ENCODE measurements at regions not wholly inside any gene's neighbourhood (a gene's known extent, or its start where the extent isn't known, plus 50 kb on each side); places are given as distances from the start of the nearest gene placed in this dataset.
"Not testable (repeated sequence)": the region's sequence is repeated elsewhere in the genome, so short reads cannot be mapped to it uniquely, and the experiment has no call there.

DNA sequence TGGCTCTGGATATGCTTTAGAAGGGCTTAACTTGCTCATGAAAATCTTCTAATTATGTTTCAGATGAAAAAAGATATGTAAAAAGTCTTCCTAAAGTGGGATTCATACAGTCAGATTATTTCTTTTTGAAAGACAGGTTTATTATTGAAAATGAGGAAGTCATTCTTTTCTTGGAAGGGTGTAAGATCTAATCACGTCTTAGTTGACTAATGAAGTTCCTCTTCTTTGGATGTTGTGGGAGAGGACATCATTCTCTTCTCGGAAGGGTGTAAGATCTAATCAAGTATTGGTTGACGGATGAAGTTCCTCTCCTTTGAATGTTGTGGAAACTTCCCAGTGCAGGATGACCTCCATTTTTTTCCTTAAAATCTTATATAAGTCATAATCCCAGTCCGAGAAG, 74.9 kb downstream of the ALG10 start:
- Histone ChIP-seq H3K9me3 (ENCODE audit: control insufficient read depth in 5 of 5, low read length in 5 of 5) (no peaks in the 10 kb centered on the region), H3K4me3 (ENCODE audit: low read depth in 1 of 5, low read length in 5 of 5) (no peak overlapping the region), H3K27ac (ENCODE audit: low read depth, low read length) (no peak overlapping the region), H3K36me3 (ENCODE audit: control insufficient read depth in 5 of 5, insufficient read depth in 5 of 5, low read length in 5 of 5) (no peaks in the 10 kb centered on the region), H3K27me3 (ENCODE audit: control insufficient read depth in 5 of 5, insufficient read depth in 4 of 5, low read length in 5 of 5) (no peaks in the 10 kb centered on the region), H3K4me1 (ENCODE audit: control insufficient read depth in 5 of 5, insufficient read depth in 5 of 5, low read length in 5 of 5) (no peaks in the 10 kb centered on the region), H3K9ac (ENCODE audit: low read length in 5 of 5) (no peak overlapping the region)

DNA sequence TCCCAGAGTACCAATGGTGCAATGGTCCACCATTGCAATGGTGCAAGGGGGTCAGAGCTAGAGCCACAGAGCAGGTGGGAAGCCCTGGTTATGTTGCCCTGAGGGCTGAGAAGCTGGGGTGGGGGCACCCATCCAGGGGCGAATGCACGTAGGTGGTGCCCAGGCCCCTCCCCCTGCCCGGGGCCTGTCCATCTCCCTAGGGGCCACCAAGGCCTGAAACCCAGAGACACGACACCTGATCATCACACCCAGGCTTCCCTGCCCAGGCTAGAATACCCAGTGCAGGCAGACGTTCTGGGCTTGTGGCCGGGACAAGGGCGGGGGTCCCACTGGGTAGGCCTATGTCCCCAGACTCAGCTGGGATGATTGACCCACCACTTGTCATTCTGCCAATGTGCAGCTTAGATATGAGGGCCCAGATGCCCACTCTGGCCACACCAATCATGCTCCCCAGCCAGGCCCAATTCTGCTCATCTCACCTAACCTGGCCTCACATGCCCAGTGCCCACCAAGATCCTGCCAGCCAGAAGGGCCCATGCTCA, 83.2 kb downstream of the ALG10 start:
- Histone ChIP-seq H3K27me3 (ENCODE audit: control insufficient read depth in 5 of 5, insufficient read depth in 4 of 5, low read length in 5 of 5) (peaks cover 0 to 31% (median 24%) of the 10 kb centered on the region in 5 donors), H3K36me3 (ENCODE audit: control insufficient read depth in 5 of 5, insufficient read depth in 5 of 5, low read length in 5 of 5) (no peaks in the 10 kb centered on the region), H3K27ac (ENCODE audit: low read depth, low read length) (no peak overlapping the region), H3K9ac (ENCODE audit: low read length in 5 of 5) (no peak overlapping the region), H3K4me3 (ENCODE audit: low read depth in 1 of 5, low read length in 5 of 5) (no peak overlapping the region), H3K4me1 (ENCODE audit: control insufficient read depth in 5 of 5, insufficient read depth in 5 of 5, low read length in 5 of 5) (peaks cover 0 to 11% (median 0%) of the 10 kb centered on the region in 5 donors), H3K9me3 (ENCODE audit: control insufficient read depth in 5 of 5, low read length in 5 of 5) (no peaks in the 10 kb centered on the region)

DNA sequence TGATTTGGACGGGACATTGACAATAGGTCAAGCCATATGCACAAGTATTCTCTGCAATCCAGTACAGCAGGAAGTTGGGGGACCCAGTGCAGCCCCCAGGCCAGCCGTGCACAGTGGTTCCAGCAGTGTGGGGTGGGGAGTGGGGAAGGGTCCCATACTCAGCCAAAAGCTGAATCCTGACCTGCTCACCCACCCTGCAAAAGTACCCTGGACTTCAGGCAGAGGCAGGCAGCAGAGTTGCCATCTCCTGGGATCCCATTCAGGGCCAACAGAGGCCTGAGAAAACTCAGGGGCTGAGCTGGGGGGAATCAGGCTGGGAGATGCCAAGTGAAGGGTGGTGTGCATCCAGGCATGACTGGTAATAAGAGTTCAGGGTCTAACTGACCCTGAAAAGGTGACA, 83.9 kb downstream of the ALG10 start:
- Histone ChIP-seq H3K27me3 (ENCODE audit: control insufficient read depth in 5 of 5, insufficient read depth in 4 of 5, low read length in 5 of 5) (peaks cover 0 to 31% (median 24%) of the 10 kb centered on the region in 5 donors), H3K4me1 (ENCODE audit: control insufficient read depth in 5 of 5, insufficient read depth in 5 of 5, low read length in 5 of 5) (peaks cover 0 to 11% (median 0%) of the 10 kb centered on the region in 5 donors)

DNA sequence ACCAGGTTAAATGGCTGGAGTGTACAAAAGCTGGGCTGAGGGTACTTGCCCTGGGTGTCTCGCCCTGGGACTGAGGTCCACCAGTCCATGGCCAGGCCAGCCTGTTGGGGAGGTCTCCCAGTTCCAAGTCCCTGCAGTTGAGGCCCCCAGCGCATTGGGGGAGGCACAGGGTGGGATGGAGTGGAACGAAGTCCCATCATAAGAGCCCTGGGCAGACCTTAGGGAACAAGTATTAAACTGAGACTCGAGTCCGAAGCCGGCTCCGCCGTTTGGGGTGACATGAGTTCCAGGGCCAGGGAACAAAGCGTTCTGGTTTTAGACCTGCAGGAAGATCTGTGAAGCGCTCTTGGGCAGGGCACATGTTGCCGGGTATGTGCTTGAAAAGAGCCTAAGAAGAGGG, 84.7 kb downstream of the ALG10 start:
- Histone ChIP-seq H3K9ac (ENCODE audit: low read length in 5 of 5) (no peak overlapping the region), H3K27me3 (ENCODE audit: control insufficient read depth in 5 of 5, insufficient read depth in 4 of 5, low read length in 5 of 5) (peaks cover 0 to 31% (median 24%) of the 10 kb centered on the region in 5 donors), H3K36me3 (ENCODE audit: control insufficient read depth in 5 of 5, insufficient read depth in 5 of 5, low read length in 5 of 5) (no peaks in the 10 kb centered on the region), H3K4me1 (ENCODE audit: control insufficient read depth in 5 of 5, insufficient read depth in 5 of 5, low read length in 5 of 5) (peaks cover 0 to 11% (median 0%) of the 10 kb centered on the region in 5 donors), H3K4me3 (ENCODE audit: low read depth in 1 of 5, low read length in 5 of 5) (no peak overlapping the region), H3K9me3 (ENCODE audit: control insufficient read depth in 5 of 5, low read length in 5 of 5) (no peaks in the 10 kb centered on the region), H3K27ac (ENCODE audit: low read depth, low read length) (no peak overlapping the region)

More for the DNA sequence above, 83.9 kb downstream of the ALG10 start:
- H3K9me3 ChIP-seq (ENCODE audit: control insufficient read depth in 5 of 5, low read length in 5 of 5): no peaks in the 10 kb centered on the region
- H3K27ac ChIP-seq (ENCODE audit: low read depth, low read length): no peak overlapping the region
- H3K9ac ChIP-seq (ENCODE audit: low read length in 5 of 5): no peak overlapping the region
- no peak overlapping the region for H3K4me3 ChIP-seq (ENCODE audit: low read depth in 1 of 5, low read length in 5 of 5)
- H3K36me3 ChIP-seq (ENCODE audit: control insufficient read depth in 5 of 5, insufficient read depth in 5 of 5, low read length in 5 of 5): no peaks in the 10 kb centered on the region

DNA sequence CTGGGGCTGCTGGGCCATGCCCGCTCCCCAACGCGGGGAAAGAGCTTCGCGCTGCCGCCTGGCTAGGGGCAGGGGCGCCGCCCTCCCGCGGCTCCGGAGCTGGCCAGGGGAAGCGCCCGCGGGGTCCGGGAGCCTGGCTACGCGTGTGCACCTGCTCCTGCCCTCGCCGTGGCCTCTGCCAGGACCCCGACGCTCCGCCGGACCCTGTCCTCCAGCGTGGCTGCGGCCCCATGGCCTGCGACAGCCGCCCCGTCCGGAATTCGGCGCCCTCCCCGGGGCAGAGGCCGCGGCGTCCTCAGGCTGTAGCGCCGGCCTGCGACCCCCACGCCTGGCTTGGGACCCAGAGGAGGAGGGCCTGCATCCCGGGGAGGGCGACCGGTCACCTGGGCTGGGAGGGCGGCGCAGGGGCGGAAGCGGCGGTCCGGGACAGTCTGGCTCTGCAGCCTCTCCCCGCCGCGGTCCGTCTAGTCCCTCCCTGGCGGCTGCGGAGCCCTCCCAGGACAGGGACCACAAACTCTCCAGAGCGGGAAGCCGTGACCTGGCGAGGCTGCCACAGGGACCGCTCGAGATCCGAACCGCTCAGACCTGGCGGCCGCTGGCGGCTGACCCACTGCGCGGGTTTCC, 85.6 kb downstream of the ALG10 start:
- peak overlapping the region in 4 of 5 donors; percentile 22 to 48 (median 38) for H3K4me3 ChIP-seq (ENCODE audit: low read depth in 1 of 5, low read length in 5 of 5)
- no peak overlapping the region for H3K27ac ChIP-seq (ENCODE audit: low read depth, low read length)
- peaks cover 0 to 11% (median 0%) of the 10 kb centered on the region in 5 donors for H3K4me1 ChIP-seq (ENCODE audit: control insufficient read depth in 5 of 5, insufficient read depth in 5 of 5, low read length in 5 of 5)
- no peaks in the 10 kb centered on the region for H3K36me3 ChIP-seq (ENCODE audit: control insufficient read depth in 5 of 5, insufficient read depth in 5 of 5, low read length in 5 of 5)
- no peaks in the 10 kb centered on the region for H3K9me3 ChIP-seq (ENCODE audit: control insufficient read depth in 5 of 5, low read length in 5 of 5)
- H3K27me3 ChIP-seq (ENCODE audit: control insufficient read depth in 5 of 5, insufficient read depth in 4 of 5, low read length in 5 of 5): peaks cover 0 to 31% (median 24%) of the 10 kb centered on the region in 5 donors
- H3K9ac ChIP-seq (ENCODE audit: low read length in 5 of 5): no peak overlapping the region

DNA sequence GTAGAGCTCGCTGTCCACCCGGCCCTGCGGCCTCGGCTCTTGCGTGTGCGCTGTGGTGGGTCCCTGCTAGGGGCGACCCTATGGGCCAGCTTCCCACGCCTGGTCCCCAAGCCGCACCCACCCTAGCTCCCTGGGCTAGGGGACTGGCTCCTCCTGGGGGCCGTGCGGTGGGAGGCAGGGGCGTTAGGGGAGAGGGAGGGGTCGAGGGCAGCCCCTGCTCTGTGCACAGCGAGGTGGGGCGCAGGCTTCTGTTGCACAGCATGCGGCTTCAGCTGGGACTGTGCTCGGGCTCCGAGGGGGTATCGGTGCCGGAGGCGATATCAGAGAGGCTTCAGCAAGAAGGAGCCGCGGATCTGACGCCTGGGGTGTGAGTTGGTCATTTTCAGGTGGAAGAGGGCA, 86.1 kb downstream of the ALG10 start:
- peaks cover 0 to 11% (median 0%) of the 10 kb centered on the region in 5 donors for H3K4me1 ChIP-seq (ENCODE audit: control insufficient read depth in 5 of 5, insufficient read depth in 5 of 5, low read length in 5 of 5)
- no peaks in the 10 kb centered on the region for H3K9me3 ChIP-seq (ENCODE audit: control insufficient read depth in 5 of 5, low read length in 5 of 5)
- H3K9ac ChIP-seq (ENCODE audit: low read length in 5 of 5): no peak overlapping the region
- H3K4me3 ChIP-seq (ENCODE audit: low read depth in 1 of 5, low read length in 5 of 5): peak overlapping the region in 3 of 5 donors; percentile 31 to 48 (median 44)
- peaks cover 0 to 31% (median 24%) of the 10 kb centered on the region in 5 donors for H3K27me3 ChIP-seq (ENCODE audit: control insufficient read depth in 5 of 5, insufficient read depth in 4 of 5, low read length in 5 of 5)
- H3K27ac ChIP-seq (ENCODE audit: low read depth, low read length): no peak overlapping the region
- no peaks in the 10 kb centered on the region for H3K36me3 ChIP-seq (ENCODE audit: control insufficient read depth in 5 of 5, insufficient read depth in 5 of 5, low read length in 5 of 5)

DNA sequence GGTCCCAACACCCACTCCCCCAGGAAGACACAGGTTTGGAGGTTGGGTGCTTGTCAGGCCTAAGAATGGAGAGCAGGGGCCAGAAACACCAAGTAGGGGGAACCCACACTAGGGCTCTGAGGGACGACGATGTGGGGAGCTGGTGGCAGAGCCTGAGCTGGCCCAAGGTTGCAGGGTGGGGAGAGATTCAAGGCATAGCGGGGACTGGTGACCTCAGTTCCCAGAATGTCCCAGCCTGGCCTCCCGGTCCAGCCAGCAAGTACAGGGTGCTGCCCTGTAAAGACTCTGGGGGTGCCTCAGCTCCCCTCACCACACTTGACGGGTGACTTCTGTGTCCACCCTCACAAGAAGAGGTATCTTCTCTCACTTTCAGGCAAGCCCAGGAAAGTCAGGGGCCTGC, 86.7 kb downstream of the ALG10 start:
- Histone ChIP-seq H3K4me1 (ENCODE audit: control insufficient read depth in 5 of 5, insufficient read depth in 5 of 5, low read length in 5 of 5) (peaks cover 0 to 11% (median 0%) of the 10 kb centered on the region in 5 donors), H3K4me3 (ENCODE audit: low read depth in 1 of 5, low read length in 5 of 5) (no peak overlapping the region), H3K27me3 (ENCODE audit: control insufficient read depth in 5 of 5, insufficient read depth in 4 of 5, low read length in 5 of 5) (peaks cover 0 to 31% (median 24%) of the 10 kb centered on the region in 5 donors), H3K36me3 (ENCODE audit: control insufficient read depth in 5 of 5, insufficient read depth in 5 of 5, low read length in 5 of 5) (no peaks in the 10 kb centered on the region), H3K9me3 (ENCODE audit: control insufficient read depth in 5 of 5, low read length in 5 of 5) (no peaks in the 10 kb centered on the region), H3K27ac (ENCODE audit: low read depth, low read length) (no peak overlapping the region), H3K9ac (ENCODE audit: low read length in 5 of 5) (no peak overlapping the region)

DNA sequence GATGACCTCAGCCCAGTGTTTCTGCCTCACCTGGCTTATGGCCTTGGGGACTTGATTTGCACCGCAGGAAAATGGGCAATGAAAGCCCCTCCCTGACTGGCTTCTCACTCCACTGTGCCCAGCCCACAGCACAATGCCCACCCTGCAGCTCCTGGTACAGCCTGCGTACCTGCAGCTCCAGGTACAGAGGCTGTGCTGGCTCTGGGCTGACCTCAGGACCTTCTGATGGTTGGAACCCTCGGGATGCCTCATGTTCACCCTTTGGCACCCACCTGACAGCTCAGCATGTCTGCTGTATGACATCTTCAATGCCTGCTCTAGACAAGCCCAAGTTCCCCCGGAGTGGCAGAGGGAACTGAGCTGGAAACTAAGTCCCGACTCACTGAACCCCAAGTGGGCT, 87.1 kb downstream of the ALG10 start:
- Histone ChIP-seq H3K4me3 (ENCODE audit: low read depth in 1 of 5, low read length in 5 of 5) (no peak overlapping the region), H3K36me3 (ENCODE audit: control insufficient read depth in 5 of 5, insufficient read depth in 5 of 5, low read length in 5 of 5) (no peaks in the 10 kb centered on the region), H3K9me3 (ENCODE audit: control insufficient read depth in 5 of 5, low read length in 5 of 5) (no peaks in the 10 kb centered on the region), H3K4me1 (ENCODE audit: control insufficient read depth in 5 of 5, insufficient read depth in 5 of 5, low read length in 5 of 5) (peaks cover 0 to 11% (median 0%) of the 10 kb centered on the region in 5 donors), H3K27ac (ENCODE audit: low read depth, low read length) (no peak overlapping the region), H3K9ac (ENCODE audit: low read length in 5 of 5) (no peak overlapping the region), H3K27me3 (ENCODE audit: control insufficient read depth in 5 of 5, insufficient read depth in 4 of 5, low read length in 5 of 5) (peaks cover 0 to 31% (median 24%) of the 10 kb centered on the region in 5 donors)

DNA sequence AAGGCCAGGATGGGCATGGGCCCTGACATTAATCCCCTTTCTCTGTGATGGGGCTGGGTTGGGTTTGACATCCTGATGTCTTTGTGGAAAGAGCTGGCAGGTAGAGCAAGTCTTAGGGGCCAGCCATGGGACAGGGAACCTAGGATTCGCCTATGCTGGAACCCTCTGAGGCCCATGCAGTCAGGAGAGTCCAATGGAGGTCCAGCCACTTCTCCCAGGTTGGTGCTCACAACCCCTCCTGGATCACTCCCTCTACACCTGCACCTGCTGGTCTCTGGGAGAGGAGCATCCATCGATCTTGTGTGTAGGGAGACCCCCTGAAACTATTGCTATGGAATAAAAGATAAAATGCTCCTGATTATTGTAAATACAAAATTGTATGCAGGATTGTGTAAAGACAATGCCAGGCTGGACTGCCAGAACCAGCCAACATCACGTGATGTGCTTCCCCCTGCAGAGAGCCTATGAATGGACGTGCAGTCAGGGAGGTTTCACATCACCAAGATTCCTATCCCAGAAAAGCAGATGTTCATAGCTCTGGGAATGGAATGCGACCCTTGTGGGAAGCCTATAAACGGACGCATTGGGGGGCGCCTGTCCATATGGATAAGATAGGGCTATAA, 87.7 kb downstream of the ALG10 start:
- H3K36me3 ChIP-seq (ENCODE audit: control insufficient read depth in 5 of 5, insufficient read depth in 5 of 5, low read length in 5 of 5); H3K27ac ChIP-seq (ENCODE audit: low read depth, low read length); H3K9me3 ChIP-seq (ENCODE audit: control insufficient read depth in 5 of 5, low read length in 5 of 5): not testable (repeated sequence)

DNA sequence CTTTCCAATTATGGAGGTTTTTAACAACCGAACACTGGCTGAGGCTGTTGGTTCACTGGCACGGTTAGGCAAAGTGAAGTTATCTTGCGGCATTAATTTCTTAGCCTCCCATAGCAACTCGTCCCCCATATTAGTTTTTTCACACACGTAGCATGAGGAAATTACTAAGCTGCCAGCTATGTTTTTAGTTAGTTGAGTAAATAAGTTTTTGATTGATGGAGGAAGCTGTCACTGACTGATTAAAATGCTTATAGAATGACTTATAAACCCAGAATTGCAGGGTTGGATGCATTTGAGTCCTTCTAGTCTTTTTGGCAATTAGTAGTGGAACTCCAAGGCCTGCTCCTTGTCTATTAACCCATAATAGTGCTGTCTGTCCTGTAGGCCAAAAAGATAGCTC, 97.1 kb downstream of the ALG10 start:
- Histone ChIP-seq H3K27ac (ENCODE audit: low read depth, low read length) (no peak overlapping the region), H3K4me3 (ENCODE audit: low read depth in 1 of 5, low read length in 5 of 5) (no peak overlapping the region), H3K9me3 (ENCODE audit: control insufficient read depth in 5 of 5, low read length in 5 of 5) (no peaks in the 10 kb centered on the region), H3K9ac (ENCODE audit: low read length in 5 of 5) (no peak overlapping the region), H3K4me1 (ENCODE audit: control insufficient read depth in 5 of 5, insufficient read depth in 5 of 5, low read length in 5 of 5) (peaks cover 0 to 15% (median 8%) of the 10 kb centered on the region in 5 donors), H3K27me3 (ENCODE audit: control insufficient read depth in 5 of 5, insufficient read depth in 4 of 5, low read length in 5 of 5) (no peaks in the 10 kb centered on the region), H3K36me3 (ENCODE audit: control insufficient read depth in 5 of 5, insufficient read depth in 5 of 5, low read length in 5 of 5) (no peaks in the 10 kb centered on the region)

More for the DNA sequence above, 87.7 kb downstream of the ALG10 start:
- H3K9ac ChIP-seq (ENCODE audit: low read length in 5 of 5); H3K4me3 ChIP-seq (ENCODE audit: low read depth in 1 of 5, low read length in 5 of 5): not testable (repeated sequence)
- H3K27me3 ChIP-seq (ENCODE audit: control insufficient read depth in 5 of 5, insufficient read depth in 4 of 5, low read length in 5 of 5): peaks cover 0 to 31% (median 24%) of the 10 kb centered on the region in 5 donors
- peaks cover 0 to 11% (median 0%) of the 10 kb centered on the region in 5 donors for H3K4me1 ChIP-seq (ENCODE audit: control insufficient read depth in 5 of 5, insufficient read depth in 5 of 5, low read length in 5 of 5)
